Ovary (tissue), 7 donors: ENCODE measurements at regions not wholly inside any gene's neighbourhood (a gene's known extent, or its start where the extent isn't known, plus 50 kb on each side); places are given as distances from the start of the nearest gene placed in this dataset.

Experiments used
- DNase-seq, 5 donors: peaks; one replicate each; pipeline ENCODE4 v3.0.0-alpha.2; 2019 to 2020
- H3K27ac ChIP-seq, 2 donors: fragments of 200-600 bp; one replicate each; pipeline versions ENCODE4 v1.5.1 to v1.8.0; 2019 to 2022
- H3K27me3 ChIP-seq: fragments of 200-600 bp; one replicate; pipeline ENCODE4 v1.8.0; 2022
- H3K36me3 ChIP-seq: fragments of 200-600 bp; sonication (generic); one replicate; pipeline ENCODE4 v1.5.1; 2019
- H3K4me1 ChIP-seq: one replicate; pipeline ENCODE4 v1.8.1; 2013; ENCODE audit warnings: mild to moderate bottlenecking, moderate library complexity; ENCODE audit not compliant: insufficient read depth
- H3K4me3 ChIP-seq: fragments of 200-600 bp; sonication (generic); one replicate; pipeline ENCODE4 v1.5.1; 2017
- H3K9me3 ChIP-seq, 2 donors: fragments of 200-600 bp in 1 of 2; sonication (generic) in 1 of 2; one replicate each; pipeline versions ENCODE4 v1.5.1 to v1.8.1; 2013 to 2019; ENCODE audit warnings: mild to moderate bottlenecking in 1 of 2, moderate library complexity in 1 of 2
- EP300 ChIP-seq: sonication (generic); formaldehyde crosslinking; IDR thresholded peaks from one replicate; pipeline ENCODE4 v1.6.1; 2017; ENCODE audit warnings: antibody characterized with exemption
- POLR2A ChIP-seq: fragments of 450-650 bp; IDR thresholded peaks from one replicate; pipeline ENCODE4 v1.6.1; 2017; ENCODE audit warnings: antibody characterized with exemption, mild to moderate bottlenecking, moderate library complexity
- WGBS, 3 donors: extraction: QIAGEN DNeasy Blood & Tissue Kit in 1 of 3; methylation state at CpG; one replicate each; pipeline versions ENCODE4 v1.1.5 to v1.1.7; 2013 to 2017; 5-methylcytosine and 5-hydroxymethylcytosine counted together
- intact Hi-C, 4 donors: fragments of 100-400 bp; cut with DNase I; formaldehyde crosslinking; loops; one replicate each; pipeline versions ENCODE4 v1.11.0 to v1.15.1; 2022 to 2023
- TF ChIP-seq, protein P1 (sequence below), 3 donors: fragments of 450-650 bp in 2 of 3; fragments of 200-600 bp in 1 of 3; IDR thresholded peaks; one replicate each; pipeline versions ENCODE4 v1.5.1 to v1.8.0; 2016 to 2022; ENCODE audit warnings: antibody characterized with exemption in 3 of 3, mild to moderate bottlenecking in 1 of 3
- donor health status: DM: no; HTN: no; CAD: no; lungs with moderate emphysema.
- donor health status: DM: no; HTN: no; CAD: no.
- donor health status: Bipolar disorder and iron deficiency.
- donor health status: DM: no; HTN: no; CAD: no.
- donor health status: DM: yes; HTN: yes; CAD: no.

DNA sequence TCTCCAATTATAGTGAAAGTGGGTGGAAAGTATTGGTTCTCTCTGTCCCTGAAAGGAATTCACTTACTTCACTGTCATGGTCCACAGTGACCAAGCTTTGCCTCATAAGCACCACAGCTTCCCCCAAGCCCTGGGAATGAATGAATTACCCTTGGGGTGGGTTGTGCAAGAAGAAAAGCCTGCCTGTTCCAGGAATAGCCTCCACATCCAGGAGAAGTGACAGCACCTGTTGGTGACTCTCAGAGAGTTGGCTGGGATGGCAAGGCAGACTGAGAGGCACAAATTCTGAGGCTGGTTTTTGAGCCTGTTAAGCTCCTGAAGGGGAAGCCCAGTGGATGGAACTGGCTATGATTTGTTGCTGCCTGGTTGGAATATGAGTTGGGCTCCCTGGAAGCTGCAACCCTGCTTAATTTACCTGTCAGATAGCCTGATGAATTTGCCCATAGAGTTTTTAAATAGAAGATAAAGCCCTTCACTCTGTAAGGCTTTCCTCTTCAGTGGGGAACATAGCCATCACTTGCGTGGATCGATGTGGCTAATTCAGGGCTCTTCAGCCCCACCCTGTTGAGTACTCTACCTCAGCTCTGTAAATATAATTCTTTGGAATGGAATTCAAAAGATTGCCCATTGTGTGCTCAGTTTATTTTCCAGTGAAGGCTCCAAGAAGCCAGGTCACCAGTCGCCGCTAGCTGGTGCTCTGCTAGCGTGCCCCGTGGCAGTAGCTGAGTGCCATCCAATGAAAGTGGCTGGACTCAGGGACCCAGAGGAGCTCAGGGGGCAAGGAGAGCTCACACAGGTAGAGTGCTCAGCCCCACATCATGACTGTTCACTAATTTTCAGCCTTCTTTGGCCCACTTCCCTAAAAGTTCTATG, 479.3 kb downstream of the IRS1 start:
- Histone ChIP-seq H3K4me3 (no peak overlapping the region), H3K27ac (no peak overlapping the region), H3K9me3 (no peaks in the 10 kb centered on the region), H3K4me1 (no peaks in the 10 kb centered on the region), H3K27me3 (no peaks in the 10 kb centered on the region), H3K36me3 (no peaks in the 10 kb centered on the region)
- 96 to 99% (median 98%) methylated on average over 6 of the region's 6 CpGs for WGBS, 3 donors
- DNase-seq: no peak
- TF ChIP-seq, protein P1, sequence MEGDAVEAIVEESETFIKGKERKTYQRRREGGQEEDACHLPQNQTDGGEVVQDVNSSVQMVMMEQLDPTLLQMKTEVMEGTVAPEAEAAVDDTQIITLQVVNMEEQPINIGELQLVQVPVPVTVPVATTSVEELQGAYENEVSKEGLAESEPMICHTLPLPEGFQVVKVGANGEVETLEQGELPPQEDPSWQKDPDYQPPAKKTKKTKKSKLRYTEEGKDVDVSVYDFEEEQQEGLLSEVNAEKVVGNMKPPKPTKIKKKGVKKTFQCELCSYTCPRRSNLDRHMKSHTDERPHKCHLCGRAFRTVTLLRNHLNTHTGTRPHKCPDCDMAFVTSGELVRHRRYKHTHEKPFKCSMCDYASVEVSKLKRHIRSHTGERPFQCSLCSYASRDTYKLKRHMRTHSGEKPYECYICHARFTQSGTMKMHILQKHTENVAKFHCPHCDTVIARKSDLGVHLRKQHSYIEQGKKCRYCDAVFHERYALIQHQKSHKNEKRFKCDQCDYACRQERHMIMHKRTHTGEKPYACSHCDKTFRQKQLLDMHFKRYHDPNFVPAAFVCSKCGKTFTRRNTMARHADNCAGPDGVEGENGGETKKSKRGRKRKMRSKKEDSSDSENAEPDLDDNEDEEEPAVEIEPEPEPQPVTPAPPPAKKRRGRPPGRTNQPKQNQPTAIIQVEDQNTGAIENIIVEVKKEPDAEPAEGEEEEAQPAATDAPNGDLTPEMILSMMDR (IDR thresholded peaks at IDR 0.05): no peak
- intact Hi-C loops: no loop called here

DNA sequence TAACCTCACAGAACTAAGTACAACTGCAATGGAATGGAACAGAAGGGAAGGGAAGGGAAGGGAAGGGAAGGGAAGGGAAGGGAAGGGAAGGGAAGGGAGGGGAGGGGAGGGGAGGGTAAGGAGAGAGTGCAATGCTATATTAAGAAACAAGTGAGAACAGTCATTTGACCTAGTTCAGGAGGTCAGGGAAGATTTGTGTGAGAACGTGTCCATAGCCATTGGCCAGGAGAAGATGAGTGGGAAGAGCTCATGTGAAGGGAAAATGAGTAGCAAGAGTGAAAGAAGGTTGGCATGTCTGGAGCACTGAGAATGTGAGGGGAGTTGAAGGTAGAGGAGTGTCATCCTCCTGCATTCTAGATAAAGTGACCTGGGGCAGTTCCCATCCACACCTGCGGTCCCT, 481.6 kb downstream of the IRS1 start:
- no peaks in the 10 kb centered on the region for H3K9me3 ChIP-seq
- H3K36me3 ChIP-seq: no peaks in the 10 kb centered on the region
- no peak overlapping the region for H3K27ac ChIP-seq
- no peaks in the 10 kb centered on the region for H3K4me1 ChIP-seq
- H3K4me3 ChIP-seq: no peak overlapping the region
- intact Hi-C loops: no loop called here
- DNase-seq: no peak
- no peaks in the 10 kb centered on the region for H3K27me3 ChIP-seq
- 79 to 87% (median 82%) methylated on average over 2 of the region's 2 CpGs for WGBS, 3 donors
- TF ChIP-seq, protein P1 (IDR thresholded peaks at IDR 0.05): no peak
- TF ChIP-seq POLR2A: no peak
- no peak for TF ChIP-seq EP300

DNA sequence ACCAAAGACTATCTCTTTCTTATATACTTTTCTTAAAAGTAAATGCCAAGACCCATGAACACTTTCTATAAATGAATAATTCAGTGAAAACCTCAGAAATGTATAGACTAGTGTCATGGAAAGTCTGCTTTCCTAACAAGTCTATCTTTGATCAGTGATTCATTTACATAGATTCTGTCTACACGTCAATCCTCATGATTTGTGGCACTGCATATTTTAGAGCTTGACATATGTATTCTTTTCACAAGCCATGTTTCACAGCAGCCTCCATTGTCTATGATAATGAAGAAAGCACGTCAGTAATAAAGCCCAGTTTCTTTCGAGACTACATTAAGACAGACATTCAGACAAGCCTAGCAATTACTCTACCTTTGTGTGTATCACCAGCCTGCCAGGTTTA, 486.6 kb downstream of the IRS1 start:
- WGBS, 3 donors: 94 to 97% (median 97%) methylated on average over 3 of the region's 3 CpGs
- Histone ChIP-seq H3K9me3 (no peaks in the 10 kb centered on the region), H3K27me3 (no peaks in the 10 kb centered on the region), H3K36me3 (no peaks in the 10 kb centered on the region), H3K4me3 (no peak overlapping the region), H3K4me1 (no peaks in the 10 kb centered on the region), H3K27ac (no peak overlapping the region)
- intact Hi-C loops: no loop called here
- TF ChIP-seq POLR2A (no peak), EP300 (no peak)
- TF ChIP-seq, protein P1 (IDR thresholded peaks at IDR 0.05): no peak
- no peak for DNase-seq

DNA sequence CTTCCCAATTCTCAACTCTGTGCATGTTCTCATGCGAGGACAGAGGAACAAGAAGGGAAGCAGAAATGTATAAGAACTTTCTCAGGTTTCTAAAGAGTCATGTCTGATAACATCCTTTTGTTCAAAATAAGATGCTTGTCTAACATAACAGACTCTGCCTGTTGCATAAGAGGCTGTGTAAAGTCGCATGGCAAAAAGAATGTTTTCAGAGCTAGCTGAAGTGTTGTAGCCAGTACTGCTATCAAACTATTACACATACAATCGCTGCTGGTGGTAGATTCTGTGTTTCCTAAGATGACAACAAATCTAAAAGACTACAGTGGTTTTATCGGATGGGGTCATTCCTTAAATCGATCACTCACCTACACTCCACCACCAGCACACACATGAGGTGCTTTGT, 487.5 kb downstream of the IRS1 start:
- 89 to 91% (median 91%) methylated on average over 5 of the region's 5 CpGs for WGBS, 3 donors
- no peak overlapping the region for H3K4me3 ChIP-seq
- TF ChIP-seq EP300: no peak
- TF ChIP-seq, protein P1 (IDR thresholded peaks at IDR 0.05): no peak
- no peak for TF ChIP-seq POLR2A
- no peaks in the 10 kb centered on the region for H3K36me3 ChIP-seq
- H3K9me3 ChIP-seq: no peaks in the 10 kb centered on the region
- H3K27ac ChIP-seq: no peak overlapping the region
- no peaks in the 10 kb centered on the region for H3K4me1 ChIP-seq
- no peak for DNase-seq
- intact Hi-C loops: no loop called here
- H3K27me3 ChIP-seq: no peaks in the 10 kb centered on the region
